GM12872 (cell line): ENCODE measurements at regions not wholly inside any gene's neighbourhood (a gene's known extent, or its start where the extent isn't known, plus 50 kb on each side); places are given as distances from the start of the nearest gene placed in this dataset.

Experiments
- TF ChIP-seq, protein P1 (sequence below): IDR thresholded peaks from 3 replicates; pipeline ENCODE4 v1.5.1; 2011; ENCODE audit warnings: low read depth, mild to moderate bottlenecking, low read length, moderate library complexity; ENCODE audit not compliant: insufficient read depth

DNA sequence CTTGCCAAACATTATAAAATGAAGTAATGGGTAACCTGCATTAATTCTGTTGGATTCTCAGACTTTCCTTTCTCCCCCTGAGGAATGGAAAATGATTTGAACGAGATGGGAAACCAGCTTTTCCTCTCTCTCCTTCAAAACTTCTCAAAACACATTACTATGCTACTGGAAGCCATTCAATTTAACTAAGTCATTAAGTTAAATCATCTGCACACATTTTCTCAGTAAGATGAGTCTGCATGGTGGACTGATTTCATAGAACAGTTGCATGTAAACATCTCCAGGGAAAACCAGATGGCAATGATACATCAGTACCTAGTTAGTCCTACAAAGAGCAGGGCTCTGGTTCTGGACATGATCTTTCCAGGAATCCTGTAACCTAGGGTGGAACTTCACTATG lies 59.9 kb downstream of the BMP4 start:
- TF ChIP-seq, protein P1, sequence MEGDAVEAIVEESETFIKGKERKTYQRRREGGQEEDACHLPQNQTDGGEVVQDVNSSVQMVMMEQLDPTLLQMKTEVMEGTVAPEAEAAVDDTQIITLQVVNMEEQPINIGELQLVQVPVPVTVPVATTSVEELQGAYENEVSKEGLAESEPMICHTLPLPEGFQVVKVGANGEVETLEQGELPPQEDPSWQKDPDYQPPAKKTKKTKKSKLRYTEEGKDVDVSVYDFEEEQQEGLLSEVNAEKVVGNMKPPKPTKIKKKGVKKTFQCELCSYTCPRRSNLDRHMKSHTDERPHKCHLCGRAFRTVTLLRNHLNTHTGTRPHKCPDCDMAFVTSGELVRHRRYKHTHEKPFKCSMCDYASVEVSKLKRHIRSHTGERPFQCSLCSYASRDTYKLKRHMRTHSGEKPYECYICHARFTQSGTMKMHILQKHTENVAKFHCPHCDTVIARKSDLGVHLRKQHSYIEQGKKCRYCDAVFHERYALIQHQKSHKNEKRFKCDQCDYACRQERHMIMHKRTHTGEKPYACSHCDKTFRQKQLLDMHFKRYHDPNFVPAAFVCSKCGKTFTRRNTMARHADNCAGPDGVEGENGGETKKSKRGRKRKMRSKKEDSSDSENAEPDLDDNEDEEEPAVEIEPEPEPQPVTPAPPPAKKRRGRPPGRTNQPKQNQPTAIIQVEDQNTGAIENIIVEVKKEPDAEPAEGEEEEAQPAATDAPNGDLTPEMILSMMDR, result no peak

DNA sequence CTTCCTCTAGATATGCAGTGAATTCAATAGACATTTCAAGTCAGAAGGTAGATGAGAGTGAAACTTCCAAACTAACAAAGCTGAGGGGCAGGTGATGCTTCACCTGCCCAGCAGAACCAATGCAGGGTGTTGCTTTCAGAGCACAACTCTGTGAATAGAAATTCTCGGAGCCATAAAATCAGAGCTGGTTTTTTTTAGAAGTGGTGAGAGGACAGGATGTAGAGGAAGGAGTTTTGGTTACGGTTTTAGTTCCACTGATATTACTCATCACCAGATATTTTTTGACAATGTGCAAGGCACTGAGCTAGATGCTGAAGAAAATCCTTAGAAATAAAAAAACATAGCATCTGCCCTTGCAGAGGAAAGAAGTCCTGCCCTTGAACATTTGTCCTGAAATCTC lies 62.2 kb downstream of the BMP4 start:
- TF ChIP-seq, protein P1, result no peak

DNA sequence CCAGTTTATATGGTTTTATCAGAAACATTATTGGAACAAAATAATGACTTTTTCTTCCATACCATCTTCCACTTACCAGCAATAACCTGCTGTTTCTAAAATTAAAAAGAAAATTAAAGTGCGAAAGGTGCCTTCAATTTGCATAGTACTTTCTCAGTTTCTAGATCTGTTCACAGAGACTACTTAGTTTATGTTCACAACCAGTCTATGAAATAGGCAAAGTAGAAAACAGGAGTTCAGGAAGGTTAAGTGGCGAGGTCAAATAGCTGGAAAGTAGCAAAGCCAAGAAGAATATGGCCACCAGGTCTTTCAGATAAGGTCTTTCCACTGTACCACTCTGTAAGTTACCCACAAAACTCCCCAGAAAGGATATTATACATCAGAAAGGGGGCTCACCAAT lies 63.3 kb downstream of the BMP4 start:
- TF ChIP-seq, protein P1, result no peak

DNA sequence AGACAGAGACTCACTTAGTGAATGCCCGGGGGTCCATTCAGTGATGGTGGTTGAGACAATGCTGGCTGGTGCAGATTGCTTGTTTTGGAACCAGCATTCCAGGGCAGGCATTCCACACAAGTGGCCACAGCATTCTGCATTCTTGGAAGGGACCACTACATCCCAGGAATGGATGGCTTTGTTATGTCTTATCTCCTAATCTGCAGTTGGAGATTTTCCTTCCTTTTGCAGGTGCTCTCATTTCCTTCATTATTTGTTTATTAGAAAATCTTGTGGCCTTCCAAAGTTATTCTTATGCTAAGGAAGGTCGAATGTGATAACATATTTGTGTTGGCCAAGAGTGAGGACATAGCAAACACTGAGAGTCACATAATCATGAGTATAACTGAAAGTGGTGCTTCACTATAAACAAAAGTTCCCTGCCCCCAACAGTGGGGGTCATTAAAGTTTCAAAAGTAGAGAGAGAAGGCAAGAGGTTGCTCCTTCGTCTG lies 66.0 kb downstream of the BMP4 start:
- TF ChIP-seq, protein P1, result no peak

DNA sequence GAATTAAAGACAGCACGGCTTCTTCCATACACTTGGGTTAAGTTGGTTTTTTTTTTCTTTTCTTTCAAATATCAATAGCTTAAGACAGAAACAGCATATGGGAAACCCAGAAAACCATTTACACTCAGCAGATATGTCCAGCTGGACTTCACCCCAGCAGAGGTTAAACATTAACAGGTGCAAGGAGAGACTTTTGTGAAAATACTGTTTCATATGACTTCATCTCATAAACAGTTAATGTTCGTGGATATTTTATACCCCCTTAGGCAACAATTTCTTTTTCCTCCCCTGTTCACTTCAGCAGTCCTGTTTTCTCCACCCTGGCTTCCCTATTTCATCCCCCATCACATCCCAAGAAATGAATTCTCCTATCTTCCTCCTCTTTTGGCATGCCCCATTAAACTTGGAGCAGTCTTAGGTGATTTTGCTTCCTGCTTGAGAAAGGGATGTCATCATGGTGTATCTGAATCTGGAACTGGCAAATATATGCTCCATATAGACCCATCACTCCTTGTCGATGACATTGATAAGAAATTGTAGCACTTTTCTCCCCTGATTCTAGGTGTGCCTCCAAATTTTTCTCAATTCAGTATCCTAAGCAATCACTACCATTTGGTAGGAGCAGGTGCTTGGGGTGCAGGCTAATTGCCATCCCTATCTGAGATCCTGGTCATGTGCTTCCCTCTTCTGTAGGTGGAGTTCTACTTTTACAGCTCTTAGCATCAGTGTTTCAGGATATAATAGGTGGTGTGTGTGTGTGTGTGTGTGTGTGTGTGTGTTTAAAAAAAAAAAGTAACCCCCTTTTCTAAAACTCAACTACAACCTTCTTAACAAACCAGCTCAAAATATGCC lies 67.9 kb downstream of the BMP4 start:
- TF ChIP-seq, protein P1, result no peak

DNA sequence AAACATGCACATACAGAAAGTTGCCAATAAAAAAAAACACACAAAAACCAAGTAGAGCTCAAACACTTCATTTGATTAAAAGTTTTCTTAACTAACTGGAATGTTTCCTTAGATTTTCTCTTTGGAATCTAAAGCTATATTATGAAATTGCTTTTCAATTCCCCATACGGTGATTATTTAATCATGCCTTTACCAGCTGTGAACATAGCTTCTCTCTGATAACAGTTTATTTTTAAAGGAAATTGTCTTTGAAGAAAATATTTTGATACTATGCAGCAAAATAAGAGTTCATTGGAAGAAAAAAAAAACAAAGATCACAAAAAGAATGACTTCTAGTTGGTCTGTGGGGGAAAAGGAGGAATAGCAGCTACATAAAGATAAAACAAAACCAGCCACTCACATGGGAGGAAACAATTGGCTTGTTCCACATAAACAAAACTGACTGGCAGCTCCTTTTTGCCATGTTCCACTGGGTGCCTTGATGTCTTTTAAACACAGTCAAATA lies 71.4 kb downstream of the BMP4 start:
- TF ChIP-seq, protein P1, result no peak

DNA sequence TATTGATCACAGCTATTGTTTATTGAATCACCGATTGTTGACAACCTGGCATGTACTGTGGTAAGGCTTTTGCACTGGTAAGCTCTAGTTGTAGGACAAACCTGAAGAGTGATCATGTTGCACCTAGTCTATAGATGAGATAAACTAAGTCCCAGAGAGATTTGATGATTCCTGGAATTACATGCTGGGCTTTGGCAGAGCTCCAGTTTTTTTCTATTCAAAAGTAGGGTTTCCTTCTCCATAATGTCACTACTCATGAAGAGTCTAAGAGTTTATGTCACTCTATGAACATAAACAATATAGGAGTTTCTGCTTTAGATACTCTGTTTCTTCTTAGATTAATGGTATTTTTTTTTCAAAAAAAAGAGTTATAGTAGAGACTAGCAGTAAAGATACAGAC lies 72.0 kb downstream of the BMP4 start:
- TF ChIP-seq, protein P1, result no peak
